Prostate gland (tissue), 2 donors: ENCODE measurements at regions not wholly inside any gene's neighbourhood (a gene's known extent, or its start where the extent isn't known, plus 50 kb on each side); places are given as distances from the start of the nearest gene placed in this dataset.

ENCODE experiments used
- DNase-seq: peaks from one replicate; pipeline ENCODE4 v3.0.0-alpha.2; 2019; ENCODE audit warnings: low spot score
- H3K27ac ChIP-seq, 2 donors: fragments of 200-600 bp; sonication (generic); 2 replicates each; pipeline ENCODE4 v1.5.1; 2017 to 2019
- H3K27me3 ChIP-seq: fragments of 200-600 bp; sonication (generic); replicated peaks from 2 replicates; pipeline ENCODE4 v1.5.1; 2019; ENCODE audit not compliant: insufficient read depth
- H3K36me3 ChIP-seq, 2 donors: fragments of 200-600 bp; sonication (generic); 1 replicate in 1 of 2; 2 replicates in 1 of 2; pipeline versions ENCODE4 v1.5.1 to v1.8.1; 2017 to 2019
- H3K4me1 ChIP-seq: fragments of 200-600 bp; sonication (generic); replicated peaks from 2 replicates; pipeline ENCODE4 v1.5.1; 2019
- H3K4me3 ChIP-seq, 2 donors: fragments of 200-600 bp; sonication (generic); 2 replicates each; pipeline ENCODE4 v1.5.1; 2017 to 2019
- H3K9me3 ChIP-seq: fragments of 200-600 bp; sonication (generic); 2 replicates; pipeline ENCODE4 v1.5.1; 2017
- CTCF ChIP-seq, 4 experiments: fragments of 200-600 bp in 2 of 4; fragments of 450-650 bp in 2 of 4; sonication (generic) in 2 of 4; IDR thresholded peaks; 1 replicate in 3 of 4; 2 replicates in 1 of 4; pipeline ENCODE4 v1.5.1; 2016 to 2019; ENCODE audit warnings: antibody characterized with exemption in 4 of 4, mild to moderate bottlenecking in 2 of 4, moderate library complexity in 2 of 4
- POLR2A ChIP-seq: fragments of 450-650 bp; IDR thresholded peaks from one replicate; pipeline ENCODE4 v1.6.1; 2016; ENCODE audit warnings: antibody characterized with exemption, mild to moderate bottlenecking
- POLR2AphosphoS5 ChIP-seq: sonication (generic); formaldehyde crosslinking; IDR thresholded peaks from one replicate; pipeline ENCODE4 v1.6.1; 2017; ENCODE audit warnings: antibody characterized with exemption
- WGBS: methylation state at CpG from one replicate; pipeline ENCODE4 v1.1.5; 2018; 5-methylcytosine and 5-hydroxymethylcytosine counted together
- intact Hi-C: fragments of 100-400 bp; cut with DNase I; formaldehyde crosslinking; loops from one replicate; pipeline ENCODE4 v1.14.2; 2022

- 91% methylated on average over 10 of the region's 10 CpGs for WGBS
- no peaks in the 10 kb centered on the region for H3K36me3 ChIP-seq
- TF ChIP-seq POLR2A (no peak), POLR2AphosphoS5 (no peak), CTCF (IDR thresholded peaks at IDR 0.05) (no peak)
- intact Hi-C loops = no loop called here
- H3K4me1 ChIP-seq = no peaks in the 10 kb centered on the region
- no peak for DNase-seq
- H3K4me3 ChIP-seq = no peak overlapping the region
- H3K27me3 ChIP-seq = no peaks in the 10 kb centered on the region
- no peaks in the 10 kb centered on the region for H3K9me3 ChIP-seq
- no peak overlapping the region for H3K27ac ChIP-seq
Measured at GRCh38 chr18:47752796-47753645, 177.4 kb downstream of the SMAD2 start.

GRCh38 chr18:47750889-47751423 is 179.5 kb downstream of the SMAD2 start:
- TF ChIP-seq POLR2AphosphoS5 (no peak), POLR2A (no peak), CTCF (IDR thresholded peaks at IDR 0.05) (no peak)
- 72% methylated on average over 8 of the region's 8 CpGs for WGBS
- no peaks in the 10 kb centered on the region for H3K36me3 ChIP-seq
- H3K27ac ChIP-seq = no peak overlapping the region
- H3K27me3 ChIP-seq = no peaks in the 10 kb centered on the region
- no peaks in the 10 kb centered on the region for H3K9me3 ChIP-seq
- H3K4me3 ChIP-seq = no peak overlapping the region
- intact Hi-C loops = no loop called here
- DNase-seq = no peak
- H3K4me1 ChIP-seq = no peaks in the 10 kb centered on the region

GRCh38 chr18:47749600-47749973 is 180.9 kb downstream of the SMAD2 start:
- H3K4me3 ChIP-seq = no peak overlapping the region

GRCh38 chr18:47748847-47749599 is 181.4 kb downstream of the SMAD2 start:
- intact Hi-C loops = loop anchor here (2.0 to 5.0 kb wide), 3 partner anchors 534 to 697 kb away; no protein-coding TSS in a partner anchor
- WGBS = 6% methylated on average over 60 of the region's 60 CpGs
- Histone ChIP-seq H3K36me3 (no peaks in the 10 kb centered on the region), H3K27me3 (no peaks in the 10 kb centered on the region), H3K4me3 (no peak overlapping the region), H3K4me1 (no peaks in the 10 kb centered on the region), H3K9me3 (no peaks in the 10 kb centered on the region), H3K27ac (no peak overlapping the region)
- peak; percentile 51 for DNase-seq
- TF ChIP-seq POLR2AphosphoS5 (no peak), CTCF (IDR thresholded peaks at IDR 0.05) (peak; percentile 100), POLR2A (no peak)

More at GRCh38 chr18:47749600-47749973, 180.9 kb downstream of the SMAD2 start:
- Histone ChIP-seq H3K27me3 (no peaks in the 10 kb centered on the region), H3K36me3 (no peaks in the 10 kb centered on the region), H3K4me1 (no peaks in the 10 kb centered on the region), H3K27ac (no peak overlapping the region), H3K9me3 (no peaks in the 10 kb centered on the region)
- DNase-seq = no peak
- 79% methylated on average over 7 of the region's 7 CpGs for WGBS
- intact Hi-C loops = loop anchor here (2.0 to 5.0 kb wide), 3 partner anchors 535 to 697 kb away; no protein-coding TSS in a partner anchor
- TF ChIP-seq POLR2A (no peak), CTCF (IDR thresholded peaks at IDR 0.05) (no peak), POLR2AphosphoS5 (no peak)
